ENCODE measurements at regions not wholly inside any gene's neighbourhood (a gene's known extent, or its start where the extent isn't known, plus 50 kb on each side); places are given as distances from the start of the nearest gene placed in this dataset.

- 67% methylated on average over 1 of the region's 2 CpGs for WGBS (ENCODE audit: insufficient coverage)
- Histone ChIP-seq H3K9me3 (replicated peaks in 1 of 2; ENCODE audit: control insufficient read depth in 1 of 2, insufficient read depth in 1 of 2, low read length in 2 of 2) (peaks cover 11 to 16% of the 10 kb centered on the region in 2 donors), H4K20me1 (ENCODE audit: insufficient read depth, low read length) (no peaks in the 10 kb centered on the region), H3K4me1 (ENCODE audit: control insufficient read depth in 1 of 2, insufficient read depth in 2 of 2, low read length in 2 of 2) (no peaks in the 10 kb centered on the region), H3K27me3 (ENCODE audit: control insufficient read depth in 2 of 2, insufficient read depth in 2 of 2, low read length in 2 of 2) (no peaks in the 10 kb centered on the region), H3K27ac (ENCODE audit: low read depth in 1 of 2, low read length in 2 of 2) (no peak overlapping the region), H3K36me3 (replicated peaks in 1 of 2; ENCODE audit: control insufficient read depth in 1 of 2, insufficient read depth in 2 of 2, low read length in 2 of 2) (no peaks in the 10 kb centered on the region), H3K9ac (ENCODE audit: insufficient read depth, low read length, poor library complexity, severe bottlenecking) (no peak overlapping the region), H3K4me3 (replicated peaks in 1 of 3; ENCODE audit: low read depth in 2 of 3, low read length in 3 of 3) (no peak overlapping the region), H3K79me2 (ENCODE audit: insufficient read depth, low read length) (no peaks in the 10 kb centered on the region), H2AFZ (ENCODE audit: insufficient read depth, low read depth, low read length, poor library complexity, severe bottlenecking) (no peak overlapping the region), H3K4me2 (replicated peaks; ENCODE audit: extremely low read depth, low read length, poor library complexity, severe bottlenecking) (no peak overlapping the region)
- no peaks in the 10 kb centered on the region for H3K27me3 Mint-ChIP-seq (ENCODE audit: low read depth in 3 of 3)
- no peak for DNase-seq
- no peak overlapping the region for H3K4me3 Mint-ChIP-seq
- TF ChIP-seq CTCF (IDR thresholded peaks at IDR 0.05): no peak
- peaks cover 3 to 12% (median 8%) of the 10 kb centered on the region in 7 donors for H3K9me3 Mint-ChIP-seq
- H3K27ac Mint-ChIP-seq: no peak overlapping the region
- H3K4me1 Mint-ChIP-seq: no peaks in the 10 kb centered on the region
- intact Hi-C loops (cut with micrococcal nuclease): no loop called here
- no peaks in the 10 kb centered on the region for H3K36me3 Mint-ChIP-seq
These were observed 974.5 kb upstream of the FLRT2 start for GRCh38 chr14:84555493-84555892.

GRCh38 chr14:84566109-84566508, 963.8 kb upstream of the FLRT2 start:
- Histone ChIP-seq H3K4me2 (replicated peaks; ENCODE audit: extremely low read depth, low read length, poor library complexity, severe bottlenecking) (no peak overlapping the region), H3K27me3 (ENCODE audit: control insufficient read depth in 2 of 2, insufficient read depth in 2 of 2, low read length in 2 of 2) (no peaks in the 10 kb centered on the region), H3K4me1 (ENCODE audit: control insufficient read depth in 1 of 2, insufficient read depth in 2 of 2, low read length in 2 of 2) (no peaks in the 10 kb centered on the region), H3K36me3 (replicated peaks in 1 of 2; ENCODE audit: control insufficient read depth in 1 of 2, insufficient read depth in 2 of 2, low read length in 2 of 2) (no peaks in the 10 kb centered on the region), H3K27ac (ENCODE audit: low read depth in 1 of 2, low read length in 2 of 2) (no peak overlapping the region), H3K9ac (ENCODE audit: insufficient read depth, low read length, poor library complexity, severe bottlenecking) (no peak overlapping the region), H3K9me3 (replicated peaks in 1 of 2; ENCODE audit: control insufficient read depth in 1 of 2, insufficient read depth in 1 of 2, low read length in 2 of 2) (peaks cover 11 to 20% of the 10 kb centered on the region in 2 donors), H3K4me3 (replicated peaks in 1 of 3; ENCODE audit: low read depth in 2 of 3, low read length in 3 of 3) (no peak overlapping the region), H2AFZ (ENCODE audit: insufficient read depth, low read depth, low read length, poor library complexity, severe bottlenecking) (no peak overlapping the region), H3K79me2 (ENCODE audit: insufficient read depth, low read length) (no peaks in the 10 kb centered on the region), H4K20me1 (ENCODE audit: insufficient read depth, low read length) (no peaks in the 10 kb centered on the region)
- DNase-seq: no peak
- no peaks in the 10 kb centered on the region for H3K36me3 Mint-ChIP-seq
- 92% methylated on average over 5 of the region's 6 CpGs for WGBS (ENCODE audit: insufficient coverage)
- H3K27me3 Mint-ChIP-seq (ENCODE audit: low read depth in 3 of 3): no peaks in the 10 kb centered on the region
- H3K27ac Mint-ChIP-seq: no peak overlapping the region
- TF ChIP-seq CTCF (IDR thresholded peaks at IDR 0.05): no peak
- H3K9me3 Mint-ChIP-seq: peaks cover 2 to 22% (median 7%) of the 10 kb centered on the region in 7 donors
- intact Hi-C loops (cut with micrococcal nuclease): no loop called here
- H3K4me1 Mint-ChIP-seq: no peaks in the 10 kb centered on the region
- no peak overlapping the region for H3K4me3 Mint-ChIP-seq

Data from CD14-positive monocyte (primary cell).